HPDE6-E6E7 (cell line): ENCODE measurements at regions not wholly inside any gene's neighbourhood (a gene's known extent, or its start where the extent isn't known, plus 50 kb on each side); places are given as distances from the start of the nearest gene placed in this dataset.

Source experiments
- DNase-seq: peaks from one replicate; pipeline ENCODE4 v3.0.0; 2011; ENCODE audit warnings: missing footprints; ENCODE audit errors: extremely low spot score

- no peak for DNase-seq
These were observed 95.4 kb upstream of the CYP1B1 start for GRCh38 chr2:38171208-38171855.

GRCh38 chr2:38170733-38171132 is 94.8 kb upstream of the CYP1B1 start:
- no peak for DNase-seq

DNA sequence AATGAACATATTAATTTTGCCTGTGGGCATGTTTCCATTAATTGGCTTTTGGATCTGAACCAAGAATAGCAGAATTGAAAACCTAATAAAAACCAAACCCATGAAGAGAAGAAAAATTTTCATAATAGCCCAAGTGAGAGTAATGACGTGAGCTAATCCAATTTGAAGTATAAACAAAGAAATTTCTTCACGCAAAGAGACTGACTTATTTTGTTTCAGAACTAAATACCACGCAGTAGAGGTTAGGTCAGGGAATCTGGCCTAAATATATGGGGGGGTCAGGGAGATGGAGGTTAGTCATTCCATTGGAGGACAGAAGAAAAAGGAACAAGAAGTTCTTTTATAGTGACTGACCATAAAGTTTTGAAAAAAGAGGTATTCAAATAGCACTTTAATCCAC is 94.1 kb upstream of the CYP1B1 start:
- DNase-seq, result no peak

DNA sequence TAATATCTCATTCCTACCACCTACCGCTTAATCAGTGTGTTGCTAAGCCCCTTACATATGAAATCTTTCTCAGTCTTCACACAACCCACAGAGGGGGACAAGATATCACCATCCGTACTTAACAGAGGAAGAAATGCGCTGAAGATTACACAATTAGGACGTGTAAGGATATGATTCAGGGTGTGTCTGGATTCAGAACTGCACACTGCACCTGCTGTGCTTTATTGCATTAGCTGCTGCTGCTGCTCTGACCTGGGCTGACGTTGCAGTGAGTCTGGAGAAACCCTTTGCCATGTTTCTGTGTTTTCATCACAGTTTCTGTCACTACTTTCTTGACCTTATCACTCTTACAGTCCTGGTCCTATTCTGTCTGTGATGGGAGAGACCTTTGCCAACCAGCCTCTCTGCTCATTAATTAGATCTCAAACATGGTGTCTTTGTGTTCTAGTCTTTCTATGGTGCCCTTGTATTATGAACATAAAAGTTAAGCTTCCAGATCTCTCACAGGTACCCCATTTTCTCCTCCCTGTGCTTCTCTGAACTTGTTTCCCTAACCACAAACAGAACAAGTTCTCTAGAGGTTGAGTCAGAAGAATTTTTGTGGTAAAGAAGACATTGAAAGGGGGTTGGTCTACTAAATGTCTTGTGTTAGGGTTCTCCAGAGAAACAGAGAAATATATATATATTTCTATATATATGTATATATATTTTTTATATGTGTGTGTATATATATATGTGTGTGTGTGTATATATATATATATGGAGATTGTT is 92.9 kb upstream of the CYP1B1 start:
- DNase-seq, result no peak

DNA sequence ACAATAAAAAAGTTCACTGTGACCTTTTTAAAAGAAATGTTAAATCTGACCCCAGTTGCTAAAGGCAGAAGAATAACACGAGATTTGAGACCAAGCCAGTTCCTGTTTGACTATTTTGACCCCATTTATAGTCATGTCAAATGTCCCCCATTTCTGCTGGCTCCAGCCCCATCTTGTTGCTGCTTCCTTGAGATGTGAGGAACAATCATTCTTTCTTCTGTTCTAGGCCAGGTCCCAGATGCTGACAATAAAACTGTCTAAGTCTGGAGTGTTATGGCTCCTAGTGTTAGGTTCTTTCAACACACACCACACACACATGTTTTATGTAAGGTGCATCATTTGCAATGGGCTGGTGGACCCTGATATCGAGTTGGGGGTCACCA is 92.0 kb upstream of the CYP1B1 start:
- no peak for DNase-seq

DNA sequence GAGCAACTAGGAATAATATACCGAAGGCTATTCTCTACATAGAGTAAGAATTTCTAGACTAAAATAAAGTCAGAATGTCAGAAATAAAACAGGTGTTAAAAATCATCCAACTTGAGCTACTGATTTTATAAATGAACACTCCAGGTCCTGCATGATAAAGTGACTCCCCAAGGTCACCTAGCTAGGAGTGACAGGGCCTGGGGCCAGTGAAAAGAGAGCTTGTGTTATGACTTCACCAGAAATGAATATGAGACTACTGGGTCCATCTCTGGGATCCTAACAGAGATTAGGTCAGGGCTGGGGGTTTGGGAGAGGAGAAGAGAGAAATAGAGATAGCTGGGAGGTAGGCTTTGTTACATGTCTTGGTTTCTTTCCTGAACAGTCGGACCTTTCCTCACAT is 89.7 kb upstream of the CYP1B1 start:
- DNase-seq, result no peak

GRCh38 chr2:38164881-38165280 is 88.9 kb upstream of the CYP1B1 start:
- no peak for DNase-seq

DNA sequence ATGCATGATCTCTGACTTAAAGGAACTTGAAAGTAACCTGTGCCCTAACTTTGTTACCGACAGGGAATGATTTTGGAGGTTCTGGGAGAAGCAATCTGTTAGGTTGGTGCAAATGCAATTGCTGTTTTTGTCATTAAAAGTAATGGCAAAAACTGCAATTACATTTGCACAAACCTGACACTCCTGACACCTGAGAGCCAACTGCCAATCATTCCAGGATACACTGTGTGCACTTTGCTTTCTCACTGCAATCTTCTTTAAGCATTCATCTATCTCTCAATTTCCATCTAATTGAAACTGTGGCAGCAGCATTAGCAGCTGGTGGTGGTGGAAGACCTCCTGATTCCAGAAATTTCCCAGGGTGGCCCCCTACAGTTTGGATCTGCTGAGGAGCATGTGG is 87.6 kb upstream of the CYP1B1 start:
- DNase-seq, result no peak

DNA sequence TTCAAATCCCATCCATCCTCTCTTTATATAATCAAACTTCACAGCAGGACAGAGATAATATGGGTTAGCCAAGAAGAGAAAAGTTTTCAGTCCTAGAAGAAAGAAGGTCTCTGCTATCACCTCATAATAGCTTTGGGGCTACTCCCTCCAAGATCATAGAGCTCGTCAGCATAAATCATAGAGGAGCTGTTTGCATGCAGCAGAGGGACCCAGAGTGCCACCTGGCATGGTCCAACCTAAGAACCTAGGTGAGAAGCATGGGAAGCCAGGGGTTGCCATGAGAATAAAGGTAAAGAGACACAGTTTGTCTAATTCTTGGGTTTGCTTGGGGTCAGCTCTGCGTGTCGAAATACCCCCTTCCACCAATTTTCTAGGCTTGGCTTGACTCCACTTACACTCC is 87.1 kb upstream of the CYP1B1 start:
- no peak for DNase-seq

DNA sequence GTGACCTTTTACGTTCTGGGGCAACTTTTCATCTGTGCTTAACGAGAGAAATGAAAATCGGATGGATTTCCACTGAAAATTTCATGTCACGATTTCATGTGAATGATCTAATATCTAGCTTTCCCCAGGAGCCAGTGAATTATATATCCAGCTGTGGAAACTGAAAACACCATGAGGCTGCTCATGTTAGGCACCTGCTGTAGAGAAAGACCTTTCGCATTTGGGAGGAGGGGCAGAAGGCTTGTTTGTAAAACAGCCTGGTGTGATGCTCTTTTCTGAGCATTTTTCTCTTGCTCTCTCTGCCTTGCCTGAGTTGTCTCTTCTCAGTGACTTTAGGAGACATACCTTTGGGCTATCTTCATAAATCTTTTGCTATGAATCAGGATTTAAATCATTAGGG is 84.6 kb upstream of the CYP1B1 start:
- DNase-seq, result no peak

DNA sequence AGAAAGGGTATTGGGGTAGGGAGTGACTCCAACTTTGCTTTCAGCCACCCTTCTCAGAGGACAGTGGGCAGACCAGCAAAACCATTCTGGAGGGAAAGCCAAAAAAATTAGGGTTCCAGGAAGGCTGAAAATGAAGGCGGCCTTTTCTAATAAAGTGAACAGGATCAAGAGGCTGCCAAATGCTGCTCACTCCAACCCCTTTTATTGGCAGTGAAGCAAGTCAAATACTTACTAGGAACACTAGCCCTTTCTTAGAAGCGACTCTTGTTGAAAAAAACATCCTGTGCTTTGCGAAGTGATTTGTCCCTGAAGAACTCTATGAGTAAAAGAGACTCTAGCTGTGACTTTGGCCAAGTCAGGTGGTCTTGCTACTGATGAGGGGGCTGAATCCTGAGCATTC is 83.6 kb upstream of the CYP1B1 start:
- no peak for DNase-seq

DNA sequence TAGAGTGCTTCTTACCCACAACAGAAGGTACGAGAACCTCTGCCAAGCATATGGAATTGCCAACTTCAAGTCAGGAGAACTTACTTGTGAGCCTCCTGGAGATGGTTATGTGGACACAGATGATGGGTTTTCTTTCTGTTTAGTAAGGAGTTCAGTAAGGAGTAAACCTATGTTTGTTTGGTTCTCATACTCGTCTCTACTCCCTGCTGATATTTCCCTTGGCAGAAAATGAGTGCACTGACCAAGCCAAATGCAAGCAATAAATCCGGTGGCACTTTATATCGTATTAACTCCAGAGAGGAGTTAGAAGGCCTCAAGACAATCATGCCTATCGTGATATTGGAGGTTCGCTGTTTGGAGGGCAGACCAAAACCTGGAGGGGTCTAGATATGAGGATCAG is 83.2 kb upstream of the CYP1B1 start:
- no peak for DNase-seq

GRCh38 chr2:38158378-38159118 is 82.6 kb upstream of the CYP1B1 start:
- DNase-seq, result no peak

DNA sequence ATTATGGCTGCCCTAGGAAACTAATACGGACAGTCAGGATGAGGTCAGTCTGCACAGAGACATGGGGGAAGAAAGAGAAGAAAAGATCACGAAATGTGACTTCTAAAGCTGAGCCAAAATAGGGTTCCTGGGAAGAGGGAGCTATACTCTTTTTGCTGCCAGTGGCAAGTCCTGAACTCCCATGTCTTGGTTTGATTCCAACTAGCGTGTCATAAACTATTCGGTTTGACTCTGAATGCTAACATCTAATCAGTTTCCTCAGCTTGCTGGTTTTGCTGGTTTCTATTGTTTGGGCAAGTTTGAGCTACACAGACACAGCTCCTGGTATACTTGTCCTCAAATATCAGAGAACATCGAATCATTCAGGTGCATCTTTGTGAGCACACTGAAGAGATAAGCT is 80.5 kb upstream of the CYP1B1 start:
- no peak for DNase-seq

DNA sequence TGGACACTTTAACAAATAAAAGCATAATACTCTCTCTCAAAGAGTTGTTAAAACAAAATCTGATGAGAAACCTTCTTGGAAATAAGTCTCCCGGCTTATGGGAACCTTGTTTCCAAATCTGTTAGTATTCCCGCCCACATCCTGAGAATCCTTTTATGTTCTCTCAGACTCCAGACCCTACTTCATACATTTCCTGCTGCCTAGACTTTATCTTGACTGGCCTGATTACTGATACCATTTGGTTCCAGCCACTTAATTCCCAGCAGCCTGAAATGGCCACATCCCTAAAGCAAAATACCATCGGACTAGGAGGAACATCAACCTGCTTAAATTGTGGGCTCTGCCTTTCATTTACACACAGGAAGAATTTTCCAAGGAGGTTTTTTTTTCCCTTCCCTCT is 79.1 kb upstream of the CYP1B1 start:
- DNase-seq, result no peak

GRCh38 chr2:38154395-38154794 is 78.4 kb upstream of the CYP1B1 start:
- DNase-seq, result no peak

DNA sequence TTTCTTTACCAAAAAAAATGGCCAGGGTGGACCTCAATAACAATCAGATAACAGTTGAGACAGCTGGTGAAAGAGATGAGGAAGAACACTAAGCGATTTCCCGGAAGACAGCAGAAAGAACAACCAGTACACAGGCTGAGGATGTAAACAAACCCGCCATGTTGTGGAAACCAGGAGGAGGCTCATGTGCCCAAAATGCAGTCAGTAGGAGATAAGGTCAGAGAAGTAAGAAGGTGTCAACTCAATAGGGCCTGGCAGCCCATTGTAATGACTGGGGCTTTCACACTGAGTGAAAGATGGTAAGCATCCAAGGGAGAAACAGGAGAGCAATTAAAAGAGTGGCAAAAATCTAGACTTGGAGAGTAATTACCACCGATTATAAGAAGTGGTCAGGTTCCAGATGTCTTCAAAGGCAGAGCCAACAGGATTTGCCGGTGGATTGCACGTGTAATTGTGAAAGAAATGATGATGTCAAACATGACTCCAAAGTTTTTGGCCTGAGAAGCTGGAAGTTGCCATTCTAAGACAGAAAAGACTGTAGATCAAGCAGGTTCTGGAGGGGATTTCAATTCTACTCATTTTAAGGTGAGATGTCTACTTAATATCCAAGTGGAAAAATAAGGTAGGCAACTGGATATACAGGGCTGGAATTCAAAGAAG is 77.7 kb upstream of the CYP1B1 start:
- DNase-seq, result no peak

- DNase-seq, result no peak
These were observed 77.0 kb upstream of the CYP1B1 start for GRCh38 chr2:38152913-38153312.

- DNase-seq, result no peak
These were observed 76.1 kb upstream of the CYP1B1 start for GRCh38 chr2:38152035-38152434.

GRCh38 chr2:38149531-38149930 is 73.6 kb upstream of the CYP1B1 start:
- DNase-seq, result no peak

DNA sequence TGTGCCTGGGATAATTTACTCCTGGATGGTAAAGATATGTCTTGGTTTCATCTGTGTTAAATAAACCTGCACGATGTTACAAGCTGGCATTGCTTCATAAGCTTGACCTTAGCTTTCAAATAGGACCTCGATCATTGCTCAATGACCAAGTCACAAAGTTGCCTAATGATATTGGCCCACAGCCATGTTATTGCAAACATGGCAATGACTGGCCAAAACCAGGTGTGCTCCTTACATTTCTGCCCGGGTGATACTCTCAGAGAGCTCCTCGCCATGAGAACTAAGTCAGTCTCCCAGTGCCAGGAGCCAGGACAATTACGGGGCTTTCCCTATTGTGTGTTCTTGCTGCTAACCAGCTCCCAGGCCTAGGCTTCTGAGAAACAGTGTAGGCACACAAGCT is 72.5 kb upstream of the CYP1B1 start:
- DNase-seq, result peak; percentile 70

- no peak for DNase-seq
These were observed 71.6 kb upstream of the CYP1B1 start for GRCh38 chr2:38147333-38148121.
